Colonic mucosa (tissue), 4 donors: ENCODE measurements at regions not wholly inside any gene's neighbourhood (a gene's known extent, or its start where the extent isn't known, plus 50 kb on each side); places are given as distances from the start of the nearest gene placed in this dataset.

ENCODE experiments used
- DNase-seq: peaks from one replicate; pipeline ENCODE4 v3.0.0-alpha.2; 2020
- H3K27ac ChIP-seq: fragments of 200-600 bp; one replicate; pipeline ENCODE4 v1.8.0; 2021
- H3K27me3 ChIP-seq: fragments of 200-600 bp; one replicate; pipeline ENCODE4 v1.8.0; 2021
- H3K36me3 ChIP-seq: fragments of 200-600 bp; one replicate; pipeline ENCODE4 v1.8.0; 2021
- H3K4me1 ChIP-seq: fragments of 200-600 bp; one replicate; pipeline ENCODE4 v1.8.0; 2021; ENCODE audit warnings: mild to moderate bottlenecking
- H3K4me3 ChIP-seq: fragments of 200-600 bp; one replicate; pipeline ENCODE4 v1.8.0; 2021
- H3K9ac ChIP-seq, 2 donors: one replicate each; pipeline ENCODE4 v1.7.0; 2013; ENCODE audit warnings: control low read depth in 2 of 2, low read depth in 2 of 2, low read length in 2 of 2
- H3K9me3 ChIP-seq: fragments of 200-600 bp; one replicate; pipeline ENCODE4 v1.8.0; 2021
- intact Hi-C: fragments of 100-400 bp; cut with DNase I; formaldehyde crosslinking; loops from one replicate; pipeline ENCODE4 v1.14.1; 2022
- TF ChIP-seq, protein P1 (sequence below): fragments of 200-600 bp; IDR thresholded peaks from one replicate; pipeline ENCODE4 v1.8.0; 2022; ENCODE audit warnings: antibody characterized with exemption, mild to moderate bottlenecking
- donor health status: healthy.
- donor health status: DM: no; HTN: no; CAD: no.
- donor health status: DM: no; HTN: no; CAD: no.

DNA sequence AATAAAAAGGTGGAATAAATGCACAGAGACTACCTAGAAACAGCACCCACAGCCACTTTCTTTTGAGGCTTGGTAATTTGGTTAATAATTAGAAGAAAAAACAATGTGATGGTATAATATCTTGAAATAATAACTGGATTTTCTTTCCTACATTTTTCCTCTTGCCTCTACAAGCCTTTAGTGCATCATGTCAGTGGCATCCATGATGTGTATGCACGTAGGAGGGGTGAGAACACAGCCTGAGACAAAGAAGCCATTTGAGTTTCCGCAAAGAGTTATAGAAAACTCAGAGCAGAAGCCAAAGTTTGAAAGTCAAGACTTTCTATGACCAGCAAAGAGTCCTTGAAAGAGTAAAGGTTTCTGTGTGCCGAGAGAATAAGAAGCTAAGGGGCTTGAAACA lies 461.3 kb downstream of the BCOR start:
- TF ChIP-seq, protein P1, sequence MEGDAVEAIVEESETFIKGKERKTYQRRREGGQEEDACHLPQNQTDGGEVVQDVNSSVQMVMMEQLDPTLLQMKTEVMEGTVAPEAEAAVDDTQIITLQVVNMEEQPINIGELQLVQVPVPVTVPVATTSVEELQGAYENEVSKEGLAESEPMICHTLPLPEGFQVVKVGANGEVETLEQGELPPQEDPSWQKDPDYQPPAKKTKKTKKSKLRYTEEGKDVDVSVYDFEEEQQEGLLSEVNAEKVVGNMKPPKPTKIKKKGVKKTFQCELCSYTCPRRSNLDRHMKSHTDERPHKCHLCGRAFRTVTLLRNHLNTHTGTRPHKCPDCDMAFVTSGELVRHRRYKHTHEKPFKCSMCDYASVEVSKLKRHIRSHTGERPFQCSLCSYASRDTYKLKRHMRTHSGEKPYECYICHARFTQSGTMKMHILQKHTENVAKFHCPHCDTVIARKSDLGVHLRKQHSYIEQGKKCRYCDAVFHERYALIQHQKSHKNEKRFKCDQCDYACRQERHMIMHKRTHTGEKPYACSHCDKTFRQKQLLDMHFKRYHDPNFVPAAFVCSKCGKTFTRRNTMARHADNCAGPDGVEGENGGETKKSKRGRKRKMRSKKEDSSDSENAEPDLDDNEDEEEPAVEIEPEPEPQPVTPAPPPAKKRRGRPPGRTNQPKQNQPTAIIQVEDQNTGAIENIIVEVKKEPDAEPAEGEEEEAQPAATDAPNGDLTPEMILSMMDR = no peak
- Histone ChIP-seq H3K9me3 (no peaks in the 10 kb centered on the region), H3K27me3 (no peaks in the 10 kb centered on the region), H3K36me3 (no peaks in the 10 kb centered on the region), H3K4me3 (no peak overlapping the region), H3K4me1 (no peaks in the 10 kb centered on the region), H3K27ac (no peak overlapping the region), H3K9ac (no peak overlapping the region)
- DNase-seq = no peak
- intact Hi-C loops = no loop called here

DNA sequence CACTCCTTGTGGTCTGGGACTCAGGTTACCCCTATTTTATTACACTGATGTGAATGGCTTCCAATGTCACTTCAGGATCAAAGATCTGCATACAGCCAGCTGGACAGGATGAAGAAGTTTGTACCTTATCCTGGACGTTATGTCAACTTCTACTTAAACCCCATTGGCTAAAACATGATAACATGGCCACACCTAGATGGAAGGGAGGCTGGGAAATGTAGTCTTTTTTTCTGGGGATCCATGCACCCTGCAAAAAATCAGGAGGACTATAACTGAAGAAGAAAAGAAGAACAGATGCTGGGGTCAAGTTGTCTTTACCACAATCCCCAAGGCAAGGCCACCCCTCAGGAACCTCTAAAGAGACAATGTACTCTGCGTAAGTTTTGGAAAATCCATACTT lies 459.2 kb downstream of the BCOR start:
- TF ChIP-seq, protein P1 = no peak

DNA sequence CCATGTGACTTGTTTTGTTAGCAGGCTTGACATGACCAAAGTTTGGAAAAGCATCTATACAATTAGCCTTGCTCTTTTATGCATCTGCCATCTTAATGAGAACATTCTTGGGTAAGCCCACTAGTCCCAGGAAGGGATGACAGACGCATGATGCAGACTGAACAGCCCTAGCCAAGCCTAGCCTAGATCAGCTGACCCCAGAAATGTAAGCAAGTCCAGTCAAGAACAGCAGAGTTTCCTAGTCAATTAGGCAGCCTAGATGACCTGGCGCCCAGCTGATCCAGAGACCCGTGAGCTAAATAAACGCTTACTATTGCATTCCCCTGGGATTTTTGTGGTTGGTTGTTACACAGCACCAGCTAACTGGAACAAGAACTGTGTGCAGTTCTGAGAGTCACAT lies 457.9 kb downstream of the BCOR start:
- intact Hi-C loops = no loop called here
- TF ChIP-seq, protein P1 = no peak
- no peak overlapping the region for H3K4me3 ChIP-seq
- no peaks in the 10 kb centered on the region for H3K27me3 ChIP-seq
- no peak overlapping the region for H3K9ac ChIP-seq
- DNase-seq = no peak
- H3K9me3 ChIP-seq = no peaks in the 10 kb centered on the region
- no peak overlapping the region for H3K27ac ChIP-seq
- H3K4me1 ChIP-seq = no peaks in the 10 kb centered on the region
- no peaks in the 10 kb centered on the region for H3K36me3 ChIP-seq

More for the DNA sequence above, 459.2 kb downstream of the BCOR start:
- no peak for DNase-seq
- Histone ChIP-seq H3K4me3 (no peak overlapping the region), H3K27ac (no peak overlapping the region), H3K36me3 (no peaks in the 10 kb centered on the region), H3K9ac (no peak overlapping the region), H3K27me3 (no peaks in the 10 kb centered on the region), H3K4me1 (no peaks in the 10 kb centered on the region), H3K9me3 (no peaks in the 10 kb centered on the region)
- intact Hi-C loops = no loop called here

DNA sequence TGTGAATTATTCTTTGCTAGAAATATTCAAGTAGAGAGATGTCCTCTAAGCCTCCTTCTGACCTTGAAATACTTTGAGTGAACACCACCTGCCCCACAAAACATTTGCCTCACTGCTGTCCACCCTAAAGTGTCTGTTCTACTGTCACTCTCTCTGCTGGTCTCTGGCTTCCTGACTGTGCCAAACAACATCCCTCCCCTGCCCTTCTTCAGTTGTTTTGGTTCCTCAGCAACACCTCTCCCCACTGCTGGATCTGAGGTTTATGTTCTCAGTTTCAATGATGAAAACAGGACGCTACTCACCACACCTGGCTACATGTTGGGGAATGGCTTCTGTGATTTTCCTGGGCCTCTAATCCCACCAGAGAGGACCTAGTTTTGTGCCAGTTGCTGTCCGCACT lies 456.9 kb downstream of the BCOR start:
- no peak overlapping the region for H3K27ac ChIP-seq
- H3K9me3 ChIP-seq = no peaks in the 10 kb centered on the region
- H3K9ac ChIP-seq = no peak overlapping the region
- intact Hi-C loops = no loop called here
- H3K36me3 ChIP-seq = no peaks in the 10 kb centered on the region
- H3K4me1 ChIP-seq = no peaks in the 10 kb centered on the region
- H3K4me3 ChIP-seq = no peak overlapping the region
- TF ChIP-seq, protein P1 = no peak
- H3K27me3 ChIP-seq = no peaks in the 10 kb centered on the region
- DNase-seq = no peak

DNA sequence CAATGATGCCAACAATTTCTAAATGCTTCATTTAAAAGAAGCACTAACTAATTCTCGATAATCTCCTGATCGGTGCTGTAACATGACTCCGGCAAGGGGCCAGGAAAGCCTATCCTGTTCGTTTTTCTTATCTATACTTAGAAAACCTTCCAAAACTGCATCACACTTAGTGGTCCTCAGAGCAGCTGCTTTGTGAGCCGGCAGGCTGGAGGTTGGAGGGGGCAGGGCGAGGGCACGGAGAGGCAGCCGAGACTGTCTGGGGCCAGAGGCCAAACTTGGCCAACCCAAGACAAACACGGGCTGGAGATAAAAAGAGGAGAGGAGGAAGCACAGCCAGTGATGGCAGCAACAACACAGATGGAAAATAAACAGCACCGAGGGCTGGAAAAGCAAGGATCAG lies 455.7 kb downstream of the BCOR start:
- H3K9ac ChIP-seq = no peak overlapping the region
- H3K27me3 ChIP-seq = no peaks in the 10 kb centered on the region
- no peak overlapping the region for H3K27ac ChIP-seq
- H3K9me3 ChIP-seq = no peaks in the 10 kb centered on the region
- H3K4me3 ChIP-seq = no peak overlapping the region
- H3K36me3 ChIP-seq = no peaks in the 10 kb centered on the region
- intact Hi-C loops = no loop called here
- TF ChIP-seq, protein P1 = no peak
- H3K4me1 ChIP-seq = no peaks in the 10 kb centered on the region
- DNase-seq = no peak

DNA sequence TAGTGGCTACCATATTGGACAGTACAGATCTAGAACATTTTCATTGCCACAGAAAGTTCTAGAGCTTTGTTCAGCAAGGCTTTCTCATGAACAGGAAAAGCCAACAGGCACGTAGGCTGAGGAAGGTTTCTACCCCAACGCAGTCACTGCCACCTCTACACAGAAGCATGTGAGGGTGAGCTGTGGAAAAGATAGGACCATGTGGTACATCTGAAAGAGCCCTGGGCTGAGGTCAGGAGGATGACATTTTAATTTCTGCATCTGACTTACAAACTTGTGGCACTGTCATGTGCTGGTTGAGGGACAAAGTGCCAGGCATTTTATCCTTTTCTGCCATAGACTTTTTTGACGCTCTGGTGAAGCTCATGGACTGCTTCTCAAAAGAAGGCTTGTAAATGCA lies 454.2 kb downstream of the BCOR start:
- H3K27ac ChIP-seq = no peak overlapping the region
- DNase-seq = no peak
- no peaks in the 10 kb centered on the region for H3K4me1 ChIP-seq
- H3K9ac ChIP-seq = no peak overlapping the region
- no peak overlapping the region for H3K4me3 ChIP-seq
- H3K36me3 ChIP-seq = no peaks in the 10 kb centered on the region
- H3K27me3 ChIP-seq = no peaks in the 10 kb centered on the region
- TF ChIP-seq, protein P1 = no peak
- intact Hi-C loops = no loop called here
- no peaks in the 10 kb centered on the region for H3K9me3 ChIP-seq
